MG63 (cell line): ENCODE measurements at regions not wholly inside any gene's neighbourhood (a gene's known extent, or its start where the extent isn't known, plus 50 kb on each side); places are given as distances from the start of the nearest gene placed in this dataset.
"Not testable (repeated sequence)": the region's sequence is repeated elsewhere in the genome, so short reads cannot be mapped to it uniquely, and the experiment has no call there.

Experiments
- DNase-seq: peaks from one replicate; pipeline ENCODE4 v3.0.0-alpha.2; 2020
- H3K27me3 ChIP-seq: fragments of 250-450 bp; sonication (Bioruptor Pico); 2 replicates; pipeline ENCODE4 v1.5.1; 2020; ENCODE audit warnings: mild to moderate bottlenecking, moderate library complexity
- H3K36me3 ChIP-seq: fragments of 250-450 bp; sonication (Bioruptor Pico); 2 replicates; pipeline ENCODE4 v1.5.1; 2020; ENCODE audit warnings: mild to moderate bottlenecking, moderate library complexity
- H3K4me3 ChIP-seq: fragments of 250-450 bp; sonication (Bioruptor Pico); 2 replicates; pipeline ENCODE4 v1.5.1; 2020; ENCODE audit warnings: mild to moderate bottlenecking, moderate library complexity
- H3K9me3 ChIP-seq: fragments of 250-450 bp; sonication (Bioruptor Pico); 2 replicates; pipeline ENCODE4 v1.5.1; 2020; ENCODE audit warnings: mild to moderate bottlenecking, moderate library complexity

DNA sequence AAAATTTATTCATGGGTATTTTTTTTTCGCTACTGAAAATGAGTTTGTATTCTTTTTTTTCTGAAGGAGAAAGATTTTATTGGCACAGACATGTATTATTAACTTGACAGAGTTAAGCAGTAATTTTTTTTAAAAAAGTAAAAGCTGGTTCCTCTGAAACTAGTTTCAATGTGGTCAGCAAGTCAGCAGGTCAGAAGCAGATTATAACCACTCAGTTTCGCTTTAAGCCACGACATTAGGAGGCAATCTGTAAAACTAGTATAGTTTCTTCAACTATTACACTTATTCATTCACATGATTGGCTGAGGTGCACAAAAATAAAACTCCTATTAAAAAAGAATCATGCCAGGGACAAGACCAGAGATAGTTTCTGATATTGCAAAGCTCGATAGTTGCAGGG, 714.2 kb upstream of the PCDH7 start:
- Histone ChIP-seq H3K9me3 (no peaks in the 10 kb centered on the region), H3K4me3 (no peak overlapping the region), H3K27me3 (no peaks in the 10 kb centered on the region), H3K36me3 (no peaks in the 10 kb centered on the region)
- no peak for DNase-seq

GRCh38 chr4:30024526-30024925, 695.6 kb upstream of the PCDH7 start:
- H3K27me3 ChIP-seq, result no peaks in the 10 kb centered on the region
- no peak for DNase-seq
- no peak overlapping the region for H3K4me3 ChIP-seq
- H3K36me3 ChIP-seq, result no peaks in the 10 kb centered on the region
- no peaks in the 10 kb centered on the region for H3K9me3 ChIP-seq

- Histone ChIP-seq H3K4me3 (no peak overlapping the region), H3K36me3 (no peaks in the 10 kb centered on the region), H3K27me3 (no peaks in the 10 kb centered on the region), H3K9me3 (no peaks in the 10 kb centered on the region)
- DNase-seq, result no peak
These were observed 691.3 kb upstream of the PCDH7 start for GRCh38 chr4:30028826-30029225.

DNA sequence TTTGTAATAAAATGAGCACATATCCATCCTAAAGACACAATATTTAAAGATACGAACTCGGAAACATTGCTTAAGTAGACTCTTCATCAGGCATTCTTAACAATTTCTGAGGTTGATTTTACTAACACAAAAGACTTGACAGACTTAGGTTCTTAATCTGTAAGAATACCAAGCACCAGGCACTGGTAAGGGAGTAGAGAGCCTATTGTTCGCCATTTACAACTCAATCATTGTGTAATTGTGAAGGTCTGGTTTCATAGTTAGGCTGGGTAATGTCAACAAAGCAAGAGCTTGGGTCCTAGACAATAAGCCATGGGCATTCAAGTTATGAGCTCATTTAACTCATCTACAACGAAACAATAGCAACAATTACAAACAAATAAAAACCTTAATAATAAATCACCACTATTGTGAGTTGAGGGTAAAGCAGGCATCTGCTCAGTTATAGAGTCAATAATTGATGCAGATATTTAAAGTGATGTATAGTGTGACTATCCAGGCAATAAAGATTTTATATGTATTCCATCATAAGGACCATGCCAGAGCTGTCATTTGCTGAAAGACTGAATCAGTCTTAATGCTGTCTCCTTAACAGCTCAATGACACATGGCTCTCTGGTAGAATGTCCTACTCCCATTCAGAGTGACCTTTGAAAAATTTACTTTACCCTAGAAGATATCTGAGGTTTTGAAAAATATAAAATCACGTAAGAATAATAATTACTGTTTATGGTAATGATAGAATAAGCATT, 664.0 kb upstream of the PCDH7 start:
- Histone ChIP-seq H3K9me3 (no peaks in the 10 kb centered on the region), H3K27me3 (no peaks in the 10 kb centered on the region), H3K36me3 (no peaks in the 10 kb centered on the region), H3K4me3 (no peak overlapping the region)
- no peak for DNase-seq

DNA sequence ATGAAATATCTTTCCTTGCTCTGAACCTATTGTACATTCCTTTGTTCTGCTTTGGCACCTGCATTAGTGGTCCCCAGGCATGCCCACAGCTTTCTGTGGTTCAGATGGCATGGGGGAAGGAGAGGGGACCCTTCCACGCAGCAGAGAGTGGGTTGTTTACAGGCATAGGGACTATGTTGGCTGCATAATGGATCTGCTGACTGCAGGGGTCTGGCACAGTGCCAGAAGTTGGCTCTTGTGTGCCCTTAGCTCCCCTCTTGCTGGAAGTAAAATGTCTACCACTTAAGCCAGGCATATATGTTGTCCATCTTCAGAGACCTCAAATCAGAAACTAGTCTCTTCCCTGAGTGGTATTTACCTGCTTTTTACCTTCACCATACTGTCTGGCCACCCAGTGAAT, 651.9 kb upstream of the PCDH7 start:
- Histone ChIP-seq H3K4me3 (no peak overlapping the region), H3K27me3 (no peaks in the 10 kb centered on the region), H3K9me3 (no peaks in the 10 kb centered on the region), H3K36me3 (no peaks in the 10 kb centered on the region)
- DNase-seq, result no peak

DNA sequence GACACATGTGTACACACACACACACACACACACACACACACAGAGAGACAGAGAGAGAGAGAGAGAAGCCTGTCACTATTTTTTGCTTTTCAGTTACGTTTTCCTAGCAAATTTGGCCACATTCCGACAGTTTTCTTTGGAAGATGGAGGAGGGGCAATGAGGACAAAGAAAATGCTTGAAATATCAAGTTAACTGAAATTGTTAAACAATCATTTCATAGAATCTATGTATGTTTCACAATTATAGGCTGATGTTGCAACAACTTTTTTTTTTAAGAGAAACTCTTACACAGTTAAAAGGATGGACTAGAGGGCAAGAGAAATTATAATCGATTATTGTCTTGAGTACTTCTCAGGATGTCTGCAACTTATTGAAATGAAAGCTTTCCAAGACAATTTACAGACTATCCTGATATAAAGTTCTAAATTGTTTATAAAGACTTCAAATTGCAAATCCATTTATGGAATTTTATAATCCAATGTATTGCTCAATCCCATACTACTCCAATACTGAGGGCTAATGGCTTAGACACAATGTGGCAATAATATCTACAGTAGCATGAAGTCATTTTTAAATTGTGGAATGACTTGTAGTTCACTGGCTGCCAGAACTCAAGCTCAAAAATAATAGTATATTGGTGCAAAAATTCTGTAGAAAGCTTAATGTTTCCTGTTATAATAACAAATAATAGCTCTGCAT, 647.0 kb upstream of the PCDH7 start:
- H3K27me3 ChIP-seq, result no peaks in the 10 kb centered on the region
- H3K4me3 ChIP-seq, result no peak overlapping the region
- no peaks in the 10 kb centered on the region for H3K36me3 ChIP-seq
- no peaks in the 10 kb centered on the region for H3K9me3 ChIP-seq
- DNase-seq, result no peak

GRCh38 chr4:30092420-30093128, 627.6 kb upstream of the PCDH7 start:
- not testable (repeated sequence) for H3K27me3 ChIP-seq, DNase-seq, H3K9me3 ChIP-seq, H3K36me3 ChIP-seq, H3K4me3 ChIP-seq

GRCh38 chr4:30094887-30095286, 625.3 kb upstream of the PCDH7 start:
- no peak for DNase-seq
- Histone ChIP-seq H3K36me3 (no peaks in the 10 kb centered on the region), H3K4me3 (no peak overlapping the region), H3K27me3 (no peaks in the 10 kb centered on the region), H3K9me3 (no peaks in the 10 kb centered on the region)

DNA sequence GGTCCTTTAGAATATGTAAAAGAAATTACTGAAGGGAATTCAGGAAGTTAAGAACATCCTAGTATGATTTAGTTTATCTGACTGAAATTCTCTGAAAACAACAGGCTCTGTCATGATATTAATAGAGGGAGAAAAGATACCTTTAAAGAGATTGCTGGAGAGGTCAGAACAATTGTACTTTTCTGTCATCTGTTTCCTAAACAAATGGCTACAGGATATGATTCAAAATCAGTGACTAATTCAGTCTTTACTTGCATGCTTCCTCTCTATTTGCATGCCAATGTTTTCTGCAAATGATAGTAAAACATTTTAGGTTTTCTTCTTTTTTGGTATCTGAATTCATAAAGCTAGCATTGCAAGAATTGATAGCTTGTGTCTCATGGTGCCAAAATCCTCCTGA, 616.7 kb upstream of the PCDH7 start:
- DNase-seq, result no peak
- Histone ChIP-seq H3K36me3 (no peaks in the 10 kb centered on the region), H3K27me3 (no peaks in the 10 kb centered on the region), H3K9me3 (no peaks in the 10 kb centered on the region), H3K4me3 (no peak overlapping the region)

GRCh38 chr4:30116401-30116800, 603.8 kb upstream of the PCDH7 start:
- no peak for DNase-seq
- Histone ChIP-seq H3K36me3 (no peaks in the 10 kb centered on the region), H3K27me3 (no peaks in the 10 kb centered on the region), H3K4me3 (no peak overlapping the region), H3K9me3 (no peaks in the 10 kb centered on the region)

- Histone ChIP-seq H3K36me3 (no peaks in the 10 kb centered on the region), H3K4me3 (no peak overlapping the region), H3K27me3 (no peaks in the 10 kb centered on the region), H3K9me3 (no peaks in the 10 kb centered on the region)
- no peak for DNase-seq
These were observed 602.7 kb upstream of the PCDH7 start for GRCh38 chr4:30117433-30117832.

DNA sequence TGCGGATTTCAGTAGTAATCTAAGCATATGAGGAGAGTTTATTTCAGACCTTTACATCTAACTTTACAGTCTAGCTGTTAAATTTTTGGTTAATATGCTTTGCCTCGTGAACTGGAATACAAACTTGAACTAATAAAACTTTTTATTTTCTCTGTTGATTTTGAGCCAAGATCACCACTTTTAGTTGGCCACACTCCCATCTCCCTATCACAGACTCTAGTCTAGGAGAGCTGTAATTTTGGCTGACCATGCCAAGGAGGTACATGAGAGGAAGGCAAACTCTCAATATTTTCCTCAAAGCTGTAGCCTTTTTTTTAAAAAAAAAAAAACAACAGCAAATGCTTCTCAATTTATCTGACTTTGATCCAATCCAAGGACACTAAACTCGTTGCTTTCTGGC, 597.5 kb upstream of the PCDH7 start:
- Histone ChIP-seq H3K4me3 (no peak overlapping the region), H3K9me3 (no peaks in the 10 kb centered on the region), H3K27me3 (no peaks in the 10 kb centered on the region), H3K36me3 (no peaks in the 10 kb centered on the region)
- no peak for DNase-seq

DNA sequence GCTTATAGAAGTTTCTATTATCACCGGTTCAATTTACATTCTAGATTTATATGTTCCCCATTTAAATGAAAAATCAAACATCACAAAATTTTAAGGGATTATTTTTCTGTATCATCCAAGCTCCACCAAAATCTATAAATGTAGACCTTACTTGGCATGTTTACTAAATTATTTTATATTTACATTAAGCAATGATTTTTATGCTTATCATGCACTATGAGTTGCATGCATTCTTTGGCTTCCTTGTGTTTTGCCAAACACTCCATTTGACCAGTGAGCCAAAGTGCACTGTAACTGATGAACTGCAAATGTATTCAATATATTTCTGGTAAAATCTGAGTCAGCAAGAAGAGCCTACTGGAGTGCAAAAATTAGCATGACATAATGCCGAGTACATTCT, 595.5 kb upstream of the PCDH7 start:
- DNase-seq, H3K36me3 ChIP-seq, H3K27me3 ChIP-seq, H3K4me3 ChIP-seq, H3K9me3 ChIP-seq: not testable (repeated sequence)

- H3K36me3 ChIP-seq, result no peaks in the 10 kb centered on the region
- H3K4me3 ChIP-seq, result no peak overlapping the region
- no peak for DNase-seq
- H3K27me3 ChIP-seq, result no peaks in the 10 kb centered on the region
- no peaks in the 10 kb centered on the region for H3K9me3 ChIP-seq
These were observed 594.3 kb upstream of the PCDH7 start for GRCh38 chr4:30125868-30126267.

- DNase-seq, result no peak
- H3K4me3 ChIP-seq, result no peak overlapping the region
- H3K9me3 ChIP-seq, result no peaks in the 10 kb centered on the region
- no peaks in the 10 kb centered on the region for H3K36me3 ChIP-seq
- no peaks in the 10 kb centered on the region for H3K27me3 ChIP-seq
These were observed 593.8 kb upstream of the PCDH7 start for GRCh38 chr4:30126351-30126750.

DNA sequence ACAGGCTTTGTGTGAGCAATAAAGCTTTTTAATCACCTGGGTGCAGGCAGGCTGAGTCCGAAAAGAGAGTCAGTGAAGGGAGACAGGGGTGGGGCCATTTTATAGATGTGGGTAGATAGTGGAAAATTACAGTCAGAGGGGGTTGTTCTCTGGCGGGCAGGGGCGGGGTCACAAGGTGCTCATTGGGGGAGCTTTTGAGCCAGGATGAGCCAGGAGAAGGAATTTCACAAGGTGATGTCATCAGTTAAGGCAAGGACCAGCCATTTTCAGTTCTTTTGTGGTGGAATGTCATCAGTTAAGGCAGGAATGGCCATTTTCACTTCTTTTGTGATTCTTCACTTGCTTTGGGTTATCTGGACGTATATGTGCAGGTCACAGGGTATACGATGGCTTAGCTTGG, 571.3 kb upstream of the PCDH7 start:
- not testable (repeated sequence) for H3K9me3 ChIP-seq, H3K4me3 ChIP-seq, H3K27me3 ChIP-seq, H3K36me3 ChIP-seq, DNase-seq

GRCh38 chr4:30149539-30149938, 570.6 kb upstream of the PCDH7 start:
- H3K27me3 ChIP-seq, H3K9me3 ChIP-seq, H3K36me3 ChIP-seq, DNase-seq, H3K4me3 ChIP-seq: not testable (repeated sequence)

DNA sequence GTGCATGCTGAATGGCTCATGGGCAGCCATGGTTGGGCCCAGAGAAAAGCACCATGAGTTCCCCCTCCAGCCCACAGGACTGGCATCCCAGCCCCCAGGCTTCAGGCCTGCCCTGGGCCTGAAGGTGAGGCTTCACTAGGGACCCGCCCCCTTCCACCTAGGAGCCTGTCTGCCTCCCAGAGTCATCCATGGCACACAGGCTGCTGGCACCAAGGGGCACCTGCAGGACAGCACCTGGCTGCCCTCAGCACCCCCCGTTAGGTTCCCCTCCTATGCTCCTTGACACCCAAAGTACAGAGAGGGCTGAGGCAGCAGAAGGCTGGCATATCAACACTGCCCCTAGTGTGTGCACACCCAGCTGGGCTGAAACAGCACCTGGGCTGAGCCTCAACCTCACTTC, 566.7 kb upstream of the PCDH7 start:
- no peak overlapping the region for H3K4me3 ChIP-seq
- DNase-seq, result no peak
- no peaks in the 10 kb centered on the region for H3K27me3 ChIP-seq
- no peaks in the 10 kb centered on the region for H3K9me3 ChIP-seq
- H3K36me3 ChIP-seq, result no peaks in the 10 kb centered on the region
